H1 (cell line): ENCODE measurements at regions not wholly inside any gene's neighbourhood (a gene's known extent, or its start where the extent isn't known, plus 50 kb on each side); places are given as distances from the start of the nearest gene placed in this dataset.

Source experiments
- GABPA ChIP-seq: IDR thresholded peaks from 2 replicates; pipeline ENCODE4 v1.6.1; 2011; ENCODE audit warnings: mild to moderate bottlenecking, low read length, moderate library complexity, borderline replicate concordance; ENCODE audit not compliant: insufficient read depth

- no peak for TF ChIP-seq GABPA
Observed at GRCh38 chr15:98567951-98568350, 80.4 kb upstream of the IGF1R start (continued).
